ENCODE measurements at regions not wholly inside any gene's neighbourhood (a gene's known extent, or its start where the extent isn't known, plus 50 kb on each side); places are given as distances from the start of the nearest gene placed in this dataset.

DNA sequence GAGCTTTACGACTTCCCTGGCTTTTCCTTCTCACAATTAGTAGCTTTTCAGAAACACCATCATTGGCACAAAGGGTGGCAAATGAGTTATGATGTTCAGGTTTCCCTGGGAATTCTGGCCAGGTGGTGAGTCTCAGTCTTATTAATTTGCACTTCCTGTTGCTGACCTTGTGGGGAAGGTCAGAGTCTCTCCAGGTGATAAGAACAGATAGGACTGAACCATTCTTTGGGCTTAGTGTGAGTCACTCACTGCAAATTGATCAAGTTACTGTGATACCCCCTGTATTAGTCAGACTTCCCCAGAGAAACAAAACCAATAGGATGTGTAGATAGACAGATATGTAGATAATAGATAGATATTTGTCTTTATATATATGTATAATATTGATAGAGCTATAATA, 53.8 kb upstream of the RANBP3L start:
- DNase-seq = no peak

GRCh38 chr5:36356915-36357314, 55.2 kb upstream of the RANBP3L start:
- DNase-seq = no peak

DNA sequence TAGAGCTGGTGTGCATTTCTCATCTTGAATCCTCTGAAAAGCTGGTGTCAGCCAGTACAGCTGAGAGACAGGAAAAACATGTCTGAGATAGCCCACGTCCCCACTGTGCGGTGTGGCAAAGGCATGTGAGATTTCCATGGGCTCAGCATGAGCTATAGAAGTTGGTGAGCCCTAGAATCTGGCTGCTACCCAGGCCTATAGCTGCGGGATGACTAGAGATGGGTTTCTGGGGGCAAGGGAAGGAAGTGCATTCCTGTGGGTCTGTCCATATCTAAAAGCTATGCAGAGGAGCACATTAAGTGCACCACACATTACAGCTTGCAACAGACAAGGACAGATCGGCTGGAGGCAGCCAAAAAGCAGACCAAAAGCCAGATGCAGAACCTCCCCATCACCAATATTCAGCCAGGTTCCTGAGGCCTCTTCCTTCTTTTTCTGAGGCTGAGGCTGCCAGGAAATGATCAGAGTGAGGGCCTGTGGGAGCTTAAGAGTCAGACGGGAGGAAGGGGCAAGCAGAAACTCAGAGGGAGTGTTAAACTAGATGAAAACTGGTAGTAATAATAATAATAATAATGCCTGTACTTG, 55.8 kb upstream of the RANBP3L start:
- no peak for DNase-seq

DNA sequence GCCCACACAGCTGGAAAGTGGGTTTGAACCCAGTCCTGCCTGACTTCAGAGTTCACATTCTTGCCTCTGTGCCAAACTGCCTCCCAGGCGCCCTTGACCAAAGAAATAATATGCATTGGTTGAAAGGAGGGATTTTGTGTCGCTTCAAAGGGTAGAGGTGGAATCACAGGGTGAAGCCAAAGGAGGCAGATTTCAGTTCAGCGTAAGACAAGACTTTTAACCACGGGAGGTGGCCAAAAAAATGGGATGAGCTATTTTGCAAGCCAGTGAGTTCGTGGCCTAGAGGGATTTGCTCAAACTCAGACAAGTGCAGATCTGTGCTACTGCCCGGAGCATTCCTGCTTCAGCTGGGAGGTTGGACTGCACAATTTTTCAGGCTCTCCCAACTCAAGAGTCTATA, 57.6 kb upstream of the RANBP3L start:
- DNase-seq = no peak

GRCh38 chr5:36360307-36360706, 58.6 kb upstream of the RANBP3L start:
- DNase-seq = no peak

DNA sequence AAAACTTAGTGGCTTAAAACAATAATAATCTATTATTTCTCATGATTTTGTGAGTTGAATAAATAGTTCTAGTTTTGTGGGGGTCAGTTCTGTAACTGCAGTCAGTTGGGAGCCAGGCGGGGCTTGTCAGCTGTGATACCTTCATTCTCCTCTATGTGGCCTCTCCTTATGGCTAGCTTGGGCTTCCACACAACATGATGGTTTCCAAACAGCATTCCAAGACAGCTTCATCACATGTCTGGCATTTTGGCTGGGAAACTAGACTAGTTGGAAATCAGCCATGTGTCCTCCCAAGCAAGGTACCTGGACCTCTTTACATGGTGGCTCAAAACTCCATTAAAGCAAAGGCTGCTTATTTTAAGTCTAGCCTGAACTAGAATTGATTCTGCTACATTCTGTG, 61.4 kb upstream of the RANBP3L start:
- DNase-seq = no peak

GRCh38 chr5:36363744-36364143, 62.0 kb upstream of the RANBP3L start:
- DNase-seq = no peak

DNA sequence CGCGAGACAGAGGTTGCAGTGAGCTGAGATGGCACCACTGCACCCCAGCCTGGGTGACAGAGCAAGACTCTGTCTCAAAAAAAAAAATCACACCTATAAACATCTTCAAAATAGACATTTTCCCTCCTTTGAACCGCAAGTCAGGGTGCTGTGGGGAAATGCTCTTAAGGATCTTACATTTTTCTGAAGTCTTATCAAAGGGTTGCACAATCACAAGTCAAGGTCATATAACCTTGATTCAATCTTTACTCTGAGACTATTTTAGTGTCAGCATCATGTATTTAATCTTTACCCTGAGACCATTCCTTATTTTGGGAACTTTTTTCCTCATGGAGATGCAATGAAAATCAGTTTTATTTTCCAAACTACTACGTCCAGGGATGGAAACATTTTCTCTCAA, 62.8 kb upstream of the RANBP3L start:
- DNase-seq = no peak

GRCh38 chr5:36365896-36366295, 64.2 kb upstream of the RANBP3L start:
- no peak for DNase-seq

DNA sequence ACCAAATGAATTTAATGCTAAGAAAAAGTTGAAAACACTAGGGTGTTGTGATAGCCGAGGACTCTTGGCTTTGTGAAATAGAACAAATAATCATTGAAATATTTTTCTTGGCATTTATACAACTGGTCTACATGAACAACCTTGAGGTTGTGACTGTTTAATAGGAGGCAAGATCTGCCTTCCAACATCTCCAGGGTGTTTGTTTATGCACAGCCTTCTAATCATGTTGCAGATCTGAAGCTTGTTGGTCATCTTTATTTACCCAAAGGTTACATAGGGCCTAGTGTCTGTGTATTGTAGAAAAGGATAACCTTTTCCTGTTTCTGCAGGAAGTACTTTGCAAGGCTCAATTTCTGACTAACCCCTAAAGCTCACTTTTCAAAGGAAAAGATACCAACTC, 65.2 kb upstream of the RANBP3L start:
- no peak for DNase-seq

- DNase-seq = no peak
Measured at GRCh38 chr5:36367524-36367923, 65.8 kb upstream of the RANBP3L start.

GRCh38 chr5:36369219-36369690, 67.6 kb upstream of the RANBP3L start:
- DNase-seq = no peak

GRCh38 chr5:36370073-36370472, 68.4 kb upstream of the RANBP3L start:
- DNase-seq = no peak

DNA sequence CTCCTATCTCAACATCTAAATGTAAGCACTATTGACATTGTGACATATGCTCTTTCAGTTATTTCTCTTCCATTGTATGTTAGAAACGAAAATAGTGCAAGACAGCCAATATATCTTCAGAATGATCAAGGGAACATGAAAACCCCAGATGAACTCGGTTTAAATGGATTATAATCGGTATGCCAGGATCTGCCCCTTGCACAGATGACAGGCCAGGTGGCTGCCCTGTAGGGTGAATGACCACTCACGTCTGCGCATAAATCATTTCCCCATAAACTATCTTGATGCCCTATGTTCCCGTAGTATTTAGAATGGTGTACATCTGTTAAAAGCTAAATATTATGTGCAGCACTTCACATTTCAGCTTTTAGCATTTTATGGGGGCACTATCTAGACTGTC, 69.7 kb upstream of the RANBP3L start:
- no peak for DNase-seq

GRCh38 chr5:36373527-36374086, 71.9 kb upstream of the RANBP3L start:
- no peak for DNase-seq

GRCh38 chr5:36374266-36374862, 72.7 kb upstream of the RANBP3L start:
- no peak for DNase-seq

DNA sequence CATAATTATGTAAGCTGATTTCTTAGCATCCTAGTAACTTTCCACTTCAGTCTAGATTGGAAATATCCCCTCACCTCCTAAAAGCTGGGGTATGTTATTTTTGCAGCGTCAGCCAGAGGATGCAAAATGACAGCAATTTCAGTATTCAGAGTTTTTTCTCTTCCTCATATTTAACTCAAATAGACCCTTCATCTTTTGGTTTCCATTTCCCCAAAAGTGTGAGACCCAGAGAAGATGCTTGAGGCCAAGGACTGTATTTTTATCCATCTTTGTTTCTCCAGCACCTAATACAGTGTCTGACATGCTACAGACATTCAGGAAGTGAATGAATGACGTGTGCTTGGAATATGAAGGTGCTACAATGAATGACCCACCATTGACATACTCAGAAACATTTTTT, 75.5 kb upstream of the RANBP3L start:
- DNase-seq = no peak

GRCh38 chr5:36378551-36378950, 76.8 kb upstream of the RANBP3L start:
- no peak for DNase-seq

- no peak for DNase-seq
Measured at GRCh38 chr5:36382890-36383289, 81.2 kb upstream of the RANBP3L start.

DNA sequence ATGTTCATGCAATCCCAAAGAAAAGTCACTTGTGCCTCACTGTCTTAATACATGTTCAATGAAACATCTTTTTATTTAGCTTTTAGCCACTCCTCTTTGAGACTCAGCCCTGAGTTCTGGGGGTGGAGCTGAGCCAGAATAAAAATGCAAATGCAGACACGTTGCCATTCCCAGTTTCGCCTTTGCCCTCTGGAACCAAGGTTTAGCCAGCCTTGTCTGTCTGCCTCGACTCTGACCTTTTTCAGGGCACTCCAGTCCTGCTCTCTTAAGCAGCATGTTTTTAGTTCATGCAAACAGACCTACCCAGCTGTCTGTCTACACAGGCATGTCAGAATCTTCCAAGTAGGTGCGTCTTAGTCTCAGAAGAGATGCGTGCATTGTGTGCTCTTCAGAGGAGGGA, 82.2 kb upstream of the RANBP3L start:
- no peak for DNase-seq

DNA sequence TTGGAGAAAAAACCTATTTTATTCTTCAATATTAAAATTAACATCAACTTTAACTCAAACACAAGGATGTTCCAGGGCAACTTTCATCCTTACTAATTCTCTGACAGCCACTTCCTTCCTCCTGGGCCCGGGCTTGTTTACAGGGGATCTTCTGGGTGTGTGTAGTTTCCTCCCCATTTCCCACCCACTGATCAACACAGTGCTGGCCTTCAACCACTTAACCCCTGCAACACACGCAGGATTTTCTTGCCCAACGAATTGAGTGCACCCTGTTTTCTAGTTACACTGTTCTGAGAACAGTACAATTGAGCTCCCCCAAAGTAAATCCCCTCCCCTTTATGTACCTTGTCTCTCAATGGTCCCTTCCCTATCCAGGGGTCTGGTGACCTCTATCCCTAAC, 83.1 kb upstream of the RANBP3L start:
- no peak for DNase-seq

- no peak for DNase-seq
Measured at GRCh38 chr5:36385495-36385894, 83.8 kb upstream of the RANBP3L start.

GRCh38 chr5:36388288-36388687, 86.6 kb upstream of the RANBP3L start:
- no peak for DNase-seq

DNA sequence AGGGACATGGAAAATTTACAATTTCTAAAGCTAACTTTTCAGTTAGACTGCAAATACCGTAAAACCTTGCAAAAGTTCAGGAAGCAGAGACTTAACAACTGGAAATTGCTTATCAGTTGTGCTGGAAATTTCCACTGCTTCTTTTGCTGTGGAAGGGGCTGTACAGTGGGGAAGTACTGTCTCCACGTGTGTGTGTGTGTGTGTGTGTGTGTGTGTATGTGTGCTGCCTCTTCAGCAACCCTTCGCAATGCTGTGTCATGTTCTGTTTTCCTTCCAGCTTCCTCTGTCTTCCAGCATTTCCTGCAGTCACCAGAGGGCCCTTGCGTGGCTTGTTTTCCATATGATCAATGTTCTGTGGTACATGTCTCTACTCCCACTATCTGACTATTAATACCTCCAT, 87.5 kb upstream of the RANBP3L start:
- no peak for DNase-seq

DNA sequence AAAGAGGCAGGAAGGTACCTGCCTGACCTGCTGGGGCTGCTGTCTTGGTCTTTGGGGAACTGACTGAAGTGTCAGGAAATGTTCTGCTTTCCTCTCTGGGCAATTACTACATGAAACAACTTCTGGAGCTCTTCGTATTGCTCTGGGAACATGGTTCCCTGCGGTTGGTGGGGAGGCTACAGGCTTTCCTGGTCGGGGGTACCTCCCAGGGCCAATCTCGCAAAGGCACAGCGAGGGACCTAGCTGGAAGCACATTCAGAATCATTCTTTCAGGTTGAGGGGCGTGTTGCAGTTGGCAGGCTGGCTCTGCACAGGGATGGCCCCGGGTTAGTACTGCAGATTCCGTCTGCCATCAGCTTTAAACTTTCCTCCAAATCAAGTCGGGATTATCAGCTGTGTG, 88.9 kb upstream of the RANBP3L start:
- DNase-seq = no peak
